ENCODE measurements at regions not wholly inside any gene's neighbourhood (a gene's known extent, or its start where the extent isn't known, plus 50 kb on each side); places are given as distances from the start of the nearest gene placed in this dataset.

DNA sequence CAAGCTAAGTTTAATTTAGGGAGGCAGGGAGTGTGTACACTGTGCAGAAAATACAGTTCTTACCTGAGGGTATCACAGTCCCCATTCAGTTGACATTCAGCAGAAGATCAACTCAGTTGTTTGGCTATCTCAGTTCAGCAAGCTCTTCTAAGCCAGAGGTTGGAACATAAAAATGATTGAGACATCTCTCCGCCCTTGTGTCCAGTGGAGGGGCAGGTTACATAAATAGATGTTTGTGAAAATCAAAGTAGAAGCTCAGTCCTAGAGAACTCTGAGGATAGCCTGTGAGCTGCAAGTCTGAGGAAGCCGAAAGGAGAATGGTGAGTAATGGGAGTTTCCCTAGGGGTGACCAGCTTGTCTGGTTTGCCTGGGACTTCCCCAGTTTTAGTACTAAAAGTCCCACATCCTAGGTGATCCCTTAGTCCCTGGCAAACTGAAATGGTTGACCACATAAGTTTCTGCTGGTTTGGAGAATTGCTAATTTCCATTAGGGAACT lies 251.4 kb upstream of the ATP2B1 start:
- no peak overlapping the region for H3K27ac ChIP-seq
- intact Hi-C loops (cut with DNase I) = no loop called here

DNA sequence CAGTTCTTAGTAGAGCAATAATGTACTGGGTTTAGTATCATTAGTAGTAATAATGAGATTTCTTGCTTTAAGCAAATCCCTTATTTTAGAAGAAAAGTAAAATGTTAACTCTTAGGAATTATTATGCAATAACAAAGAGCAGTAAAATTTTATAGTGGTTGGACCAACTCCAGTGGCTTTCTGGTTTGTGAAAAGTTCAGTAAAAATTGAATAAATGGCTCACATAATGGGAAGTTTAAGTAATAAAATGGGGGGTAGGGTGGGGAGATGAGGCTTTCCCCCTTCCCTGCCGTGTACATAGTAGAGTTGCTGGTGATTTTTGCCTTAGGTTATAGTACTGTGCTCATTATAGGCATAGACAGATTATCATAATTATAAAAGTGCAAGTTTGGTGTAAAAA lies 250.5 kb upstream of the ATP2B1 start:
- no peaks in the 10 kb centered on the region for H3K9me3 ChIP-seq
- DNase-seq (no peak), ATAC-seq (no peak)
- no peak overlapping the region for H3K27ac ChIP-seq
- H3K27me3 ChIP-seq = no peaks in the 10 kb centered on the region
- no peaks in the 10 kb centered on the region for H3K4me1 ChIP-seq
- no peaks in the 10 kb centered on the region for H3K36me3 ChIP-seq
- TF ChIP-seq, protein P1, sequence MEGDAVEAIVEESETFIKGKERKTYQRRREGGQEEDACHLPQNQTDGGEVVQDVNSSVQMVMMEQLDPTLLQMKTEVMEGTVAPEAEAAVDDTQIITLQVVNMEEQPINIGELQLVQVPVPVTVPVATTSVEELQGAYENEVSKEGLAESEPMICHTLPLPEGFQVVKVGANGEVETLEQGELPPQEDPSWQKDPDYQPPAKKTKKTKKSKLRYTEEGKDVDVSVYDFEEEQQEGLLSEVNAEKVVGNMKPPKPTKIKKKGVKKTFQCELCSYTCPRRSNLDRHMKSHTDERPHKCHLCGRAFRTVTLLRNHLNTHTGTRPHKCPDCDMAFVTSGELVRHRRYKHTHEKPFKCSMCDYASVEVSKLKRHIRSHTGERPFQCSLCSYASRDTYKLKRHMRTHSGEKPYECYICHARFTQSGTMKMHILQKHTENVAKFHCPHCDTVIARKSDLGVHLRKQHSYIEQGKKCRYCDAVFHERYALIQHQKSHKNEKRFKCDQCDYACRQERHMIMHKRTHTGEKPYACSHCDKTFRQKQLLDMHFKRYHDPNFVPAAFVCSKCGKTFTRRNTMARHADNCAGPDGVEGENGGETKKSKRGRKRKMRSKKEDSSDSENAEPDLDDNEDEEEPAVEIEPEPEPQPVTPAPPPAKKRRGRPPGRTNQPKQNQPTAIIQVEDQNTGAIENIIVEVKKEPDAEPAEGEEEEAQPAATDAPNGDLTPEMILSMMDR (IDR thresholded peaks at IDR 0.05) = no peak
- H3K4me3 ChIP-seq = no peak overlapping the region
- intact Hi-C loops (cut with DNase I) = no loop called here

More for the DNA sequence above, 251.4 kb upstream of the ATP2B1 start:
- Histone ChIP-seq H3K27me3 (no peaks in the 10 kb centered on the region), H3K4me3 (no peak overlapping the region), H3K9me3 (no peaks in the 10 kb centered on the region), H3K4me1 (no peaks in the 10 kb centered on the region), H3K36me3 (no peaks in the 10 kb centered on the region)
- peak; percentile 52 for ATAC-seq
- TF ChIP-seq, protein P1 (IDR thresholded peaks at IDR 0.05) = no peak
- no peak for DNase-seq

DNA sequence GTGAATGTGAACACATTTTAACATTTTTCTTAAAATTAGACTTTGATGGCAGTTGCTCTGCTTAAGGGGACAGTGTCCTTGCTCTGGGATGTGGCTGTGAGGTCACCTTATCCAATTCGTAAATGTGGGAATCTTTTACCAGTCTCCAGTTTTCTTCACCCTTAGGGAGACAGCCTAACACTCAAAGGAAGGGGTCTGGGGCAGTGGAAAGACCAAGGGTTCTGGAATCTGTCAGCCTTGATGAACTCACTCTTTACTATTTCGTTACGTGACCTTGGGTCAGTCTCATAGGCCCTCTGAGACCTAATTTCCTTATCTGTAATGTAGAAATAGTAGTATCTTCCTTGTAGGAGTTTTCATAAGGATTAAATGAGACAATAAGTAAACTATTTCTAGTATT lies 245.6 kb upstream of the ATP2B1 start:
- DNase-seq = no peak
- H3K27me3 ChIP-seq = no peaks in the 10 kb centered on the region
- no peaks in the 10 kb centered on the region for H3K9me3 ChIP-seq
- H3K36me3 ChIP-seq = no peaks in the 10 kb centered on the region
- TF ChIP-seq, protein P1 (IDR thresholded peaks at IDR 0.05) = no peak
- H3K4me1 ChIP-seq = no peaks in the 10 kb centered on the region
- H3K27ac ChIP-seq = no peak overlapping the region
- no peak overlapping the region for H3K4me3 ChIP-seq
- ATAC-seq = no peak
- intact Hi-C loops (cut with DNase I) = no loop called here

DNA sequence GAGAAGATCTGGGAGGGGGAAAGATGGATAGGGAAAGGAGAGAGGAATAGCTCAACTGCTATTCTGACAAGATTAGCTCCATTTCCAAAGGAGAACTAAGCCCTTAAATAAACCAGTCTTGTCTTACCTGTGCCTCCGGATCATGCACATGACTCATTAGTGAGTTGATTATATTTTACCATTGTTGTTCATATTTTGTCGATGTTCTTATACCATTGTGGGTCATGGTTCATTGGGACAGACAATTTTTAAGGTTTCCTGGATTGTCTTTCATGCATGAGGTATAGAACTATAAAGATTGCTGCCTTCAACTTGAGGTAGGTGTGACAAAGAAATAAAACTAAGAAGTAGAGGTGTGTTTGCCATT lies 243.0 kb upstream of the ATP2B1 start:
- H3K27ac ChIP-seq = no peak overlapping the region

DNA sequence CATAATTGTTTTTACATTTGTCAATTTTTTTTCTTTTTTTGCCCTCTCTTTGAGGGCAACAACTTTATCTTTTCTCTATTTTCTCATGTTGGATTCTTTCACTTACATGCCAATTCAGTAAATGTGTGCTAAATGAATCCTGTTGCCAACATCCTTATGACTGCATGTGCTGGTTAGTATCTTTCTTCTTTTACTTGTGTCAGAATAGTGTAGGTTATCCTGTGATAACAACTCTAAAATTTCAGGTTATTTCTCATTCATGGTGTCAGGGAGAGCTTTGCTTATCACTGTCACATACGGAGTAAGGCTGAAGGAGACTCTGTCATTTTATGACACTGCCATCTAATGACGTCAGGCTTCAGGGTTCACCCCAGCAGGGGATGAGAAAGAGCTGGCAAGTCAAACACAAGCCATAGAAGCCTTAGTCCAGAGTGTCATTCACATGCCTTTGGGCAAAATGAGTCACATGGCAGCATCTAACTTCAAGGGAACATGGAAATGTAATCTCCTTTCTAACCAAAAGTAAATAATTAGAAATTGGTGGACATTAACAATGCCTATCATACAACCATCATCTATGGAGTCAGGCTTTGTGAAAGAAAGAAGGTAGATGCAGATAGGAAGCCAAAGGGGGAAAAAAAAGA lies 242.5 kb upstream of the ATP2B1 start:
- peaks cover 8 to 20% of the 10 kb centered on the region in 2 donors for H3K4me1 ChIP-seq
- H3K27me3 ChIP-seq = no peaks in the 10 kb centered on the region
- DNase-seq = no peak
- H3K27ac ChIP-seq = no peak overlapping the region
- H3K4me3 ChIP-seq = no peak overlapping the region
- H3K36me3 ChIP-seq = no peaks in the 10 kb centered on the region
- TF ChIP-seq, protein P1 (IDR thresholded peaks at IDR 0.05) = no peak
- intact Hi-C loops (cut with DNase I) = no loop called here
- no peaks in the 10 kb centered on the region for H3K9me3 ChIP-seq
- ATAC-seq = no peak

More for the DNA sequence above, 243.0 kb upstream of the ATP2B1 start:
- intact Hi-C loops (cut with DNase I) = no loop called here
- TF ChIP-seq, protein P1 (IDR thresholded peaks at IDR 0.05) = no peak
- Histone ChIP-seq H3K27me3 (no peaks in the 10 kb centered on the region), H3K4me1 (peaks cover 8 to 20% of the 10 kb centered on the region in 2 donors), H3K4me3 (no peak overlapping the region), H3K36me3 (no peaks in the 10 kb centered on the region), H3K9me3 (no peaks in the 10 kb centered on the region)
- DNase-seq (no peak), ATAC-seq (no peak)

Measured in left lung (tissue), 4 donors.